ENCODE measurements at regions not wholly inside any gene's neighbourhood (a gene's known extent, or its start where the extent isn't known, plus 50 kb on each side); places are given as distances from the start of the nearest gene placed in this dataset.

DNA sequence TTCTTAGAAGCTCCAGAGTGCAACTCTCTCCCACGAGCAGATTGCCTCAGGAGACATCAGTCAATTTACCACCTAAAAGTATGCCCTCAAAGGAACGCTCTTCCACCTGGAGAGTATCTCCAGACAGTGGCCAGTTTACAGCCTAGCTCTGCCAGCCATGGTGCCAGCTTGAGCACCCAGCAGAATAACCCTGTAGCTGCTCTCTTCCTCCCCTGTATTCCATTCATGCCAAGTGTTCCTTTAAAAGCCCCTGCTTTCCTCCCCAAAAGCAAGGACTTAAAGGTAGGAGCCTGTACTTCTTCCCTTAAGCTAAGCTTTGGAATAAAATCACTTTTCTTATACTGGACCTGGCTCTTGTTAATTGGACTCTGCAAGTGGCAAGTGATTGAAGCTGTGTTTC, 245.4 kb upstream of the TMEM132C start:
- TF ChIP-seq, protein P1, sequence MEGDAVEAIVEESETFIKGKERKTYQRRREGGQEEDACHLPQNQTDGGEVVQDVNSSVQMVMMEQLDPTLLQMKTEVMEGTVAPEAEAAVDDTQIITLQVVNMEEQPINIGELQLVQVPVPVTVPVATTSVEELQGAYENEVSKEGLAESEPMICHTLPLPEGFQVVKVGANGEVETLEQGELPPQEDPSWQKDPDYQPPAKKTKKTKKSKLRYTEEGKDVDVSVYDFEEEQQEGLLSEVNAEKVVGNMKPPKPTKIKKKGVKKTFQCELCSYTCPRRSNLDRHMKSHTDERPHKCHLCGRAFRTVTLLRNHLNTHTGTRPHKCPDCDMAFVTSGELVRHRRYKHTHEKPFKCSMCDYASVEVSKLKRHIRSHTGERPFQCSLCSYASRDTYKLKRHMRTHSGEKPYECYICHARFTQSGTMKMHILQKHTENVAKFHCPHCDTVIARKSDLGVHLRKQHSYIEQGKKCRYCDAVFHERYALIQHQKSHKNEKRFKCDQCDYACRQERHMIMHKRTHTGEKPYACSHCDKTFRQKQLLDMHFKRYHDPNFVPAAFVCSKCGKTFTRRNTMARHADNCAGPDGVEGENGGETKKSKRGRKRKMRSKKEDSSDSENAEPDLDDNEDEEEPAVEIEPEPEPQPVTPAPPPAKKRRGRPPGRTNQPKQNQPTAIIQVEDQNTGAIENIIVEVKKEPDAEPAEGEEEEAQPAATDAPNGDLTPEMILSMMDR (IDR thresholded peaks at IDR 0.05), result no peak
- TF ChIP-seq POLR2A (IDR thresholded peaks at IDR 0.05), result no peak

Data from adrenal gland (tissue), 5 donors.